ENCODE measurements at regions not wholly inside any gene's neighbourhood (a gene's known extent, or its start where the extent isn't known, plus 50 kb on each side); places are given as distances from the start of the nearest gene placed in this dataset.

DNA sequence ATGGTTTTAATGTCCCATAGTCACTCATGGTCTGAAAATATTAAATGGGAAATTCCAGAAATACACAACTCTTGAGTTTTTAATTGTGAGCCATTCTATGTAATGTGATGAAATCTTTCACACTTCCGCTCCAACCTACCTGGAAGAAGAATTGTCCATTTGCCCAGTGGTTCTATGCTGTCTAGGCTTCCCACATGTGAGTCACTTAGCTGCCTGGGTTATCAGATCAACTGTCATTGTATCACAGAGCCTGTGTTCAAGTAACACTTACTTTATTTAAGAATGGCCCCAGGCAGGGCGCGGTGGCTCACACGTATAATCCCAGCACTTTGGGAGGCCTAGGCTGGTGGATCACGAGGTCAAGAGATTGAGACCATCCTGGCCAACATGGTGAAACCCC, 1450.5 kb downstream of the EFNB2 start:
- no peaks in the 10 kb centered on the region for H3K36me3 ChIP-seq (ENCODE audit: control insufficient read depth, insufficient read depth, low read length)
- no peak overlapping the region for H3K4me3 Mint-ChIP-seq
- WGBS, 2 experiments (ENCODE audit: insufficient coverage in 1 of 2, insufficient read length in 1 of 2), result 75 to 100% methylated on average over 3 to 5 of the region's 5 CpGs
- no peaks in the 10 kb centered on the region for H3K27me3 ChIP-seq (ENCODE audit: control insufficient read depth, insufficient read depth, low read length, poor library complexity, severe bottlenecking)
- H3K4me1 Mint-ChIP-seq, result no peaks in the 10 kb centered on the region
- H3K27ac ChIP-seq (ENCODE audit: low read depth, low read length), result no peak overlapping the region
- no peak for DNase-seq
- no peaks in the 10 kb centered on the region for H3K36me3 Mint-ChIP-seq (ENCODE audit: low read depth)
- H3K9me3 Mint-ChIP-seq, result no peaks in the 10 kb centered on the region
- H3K4me1 ChIP-seq (ENCODE audit: control insufficient read depth, insufficient read depth, low read length), result no peaks in the 10 kb centered on the region
- no peaks in the 10 kb centered on the region for H3K27me3 Mint-ChIP-seq (ENCODE audit: insufficient read depth)
- H3K9ac ChIP-seq (ENCODE audit: extremely low read depth, low read length, poor library complexity, severe bottlenecking), result no peak overlapping the region
- no peak overlapping the region for H3K4me3 ChIP-seq (ENCODE audit: low read length)
- no peak overlapping the region for H3K27ac Mint-ChIP-seq
- H3K9me3 ChIP-seq (ENCODE audit: control insufficient read depth, low read length), result no peaks in the 10 kb centered on the region
- TF ChIP-seq, protein P1, sequence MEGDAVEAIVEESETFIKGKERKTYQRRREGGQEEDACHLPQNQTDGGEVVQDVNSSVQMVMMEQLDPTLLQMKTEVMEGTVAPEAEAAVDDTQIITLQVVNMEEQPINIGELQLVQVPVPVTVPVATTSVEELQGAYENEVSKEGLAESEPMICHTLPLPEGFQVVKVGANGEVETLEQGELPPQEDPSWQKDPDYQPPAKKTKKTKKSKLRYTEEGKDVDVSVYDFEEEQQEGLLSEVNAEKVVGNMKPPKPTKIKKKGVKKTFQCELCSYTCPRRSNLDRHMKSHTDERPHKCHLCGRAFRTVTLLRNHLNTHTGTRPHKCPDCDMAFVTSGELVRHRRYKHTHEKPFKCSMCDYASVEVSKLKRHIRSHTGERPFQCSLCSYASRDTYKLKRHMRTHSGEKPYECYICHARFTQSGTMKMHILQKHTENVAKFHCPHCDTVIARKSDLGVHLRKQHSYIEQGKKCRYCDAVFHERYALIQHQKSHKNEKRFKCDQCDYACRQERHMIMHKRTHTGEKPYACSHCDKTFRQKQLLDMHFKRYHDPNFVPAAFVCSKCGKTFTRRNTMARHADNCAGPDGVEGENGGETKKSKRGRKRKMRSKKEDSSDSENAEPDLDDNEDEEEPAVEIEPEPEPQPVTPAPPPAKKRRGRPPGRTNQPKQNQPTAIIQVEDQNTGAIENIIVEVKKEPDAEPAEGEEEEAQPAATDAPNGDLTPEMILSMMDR (conservative IDR thresholded peaks at IDR 0.05), result no peak

GRCh38 chr13:105083992-105084391, 1451.5 kb downstream of the EFNB2 start:
- H3K4me3 Mint-ChIP-seq, result no peak overlapping the region
- 91 to 100% methylated on average over 2 to 3 of the region's 3 CpGs for WGBS, 2 experiments (ENCODE audit: insufficient coverage in 1 of 2, insufficient read length in 1 of 2)
- H3K9me3 Mint-ChIP-seq, result no peaks in the 10 kb centered on the region
- H3K9ac ChIP-seq (ENCODE audit: extremely low read depth, low read length, poor library complexity, severe bottlenecking), result no peak overlapping the region
- H3K4me1 Mint-ChIP-seq, result no peaks in the 10 kb centered on the region
- no peaks in the 10 kb centered on the region for H3K36me3 ChIP-seq (ENCODE audit: control insufficient read depth, insufficient read depth, low read length)
- DNase-seq, result no peak
- no peaks in the 10 kb centered on the region for H3K9me3 ChIP-seq (ENCODE audit: control insufficient read depth, low read length)
- TF ChIP-seq, protein P1 (conservative IDR thresholded peaks at IDR 0.05), result no peak
- H3K27me3 Mint-ChIP-seq (ENCODE audit: insufficient read depth), result no peaks in the 10 kb centered on the region
- no peak overlapping the region for H3K27ac ChIP-seq (ENCODE audit: low read depth, low read length)
- H3K36me3 Mint-ChIP-seq (ENCODE audit: low read depth), result no peaks in the 10 kb centered on the region
- no peak overlapping the region for H3K27ac Mint-ChIP-seq
- no peaks in the 10 kb centered on the region for H3K27me3 ChIP-seq (ENCODE audit: control insufficient read depth, insufficient read depth, low read length, poor library complexity, severe bottlenecking)
- H3K4me1 ChIP-seq (ENCODE audit: control insufficient read depth, insufficient read depth, low read length), result no peaks in the 10 kb centered on the region
- no peak overlapping the region for H3K4me3 ChIP-seq (ENCODE audit: low read length)

GRCh38 chr13:105074755-105075154, 1460.7 kb downstream of the EFNB2 start:
- Histone ChIP-seq H3K27me3 (ENCODE audit: control insufficient read depth, insufficient read depth, low read length, poor library complexity, severe bottlenecking) (no peaks in the 10 kb centered on the region), H3K9ac (ENCODE audit: extremely low read depth, low read length, poor library complexity, severe bottlenecking) (no peak overlapping the region), H3K4me3 (ENCODE audit: low read length) (no peak overlapping the region), H3K4me1 (ENCODE audit: control insufficient read depth, insufficient read depth, low read length) (no peaks in the 10 kb centered on the region), H3K27ac (ENCODE audit: low read depth, low read length) (no peak overlapping the region), H3K36me3 (ENCODE audit: control insufficient read depth, insufficient read depth, low read length) (no peaks in the 10 kb centered on the region), H3K9me3 (ENCODE audit: control insufficient read depth, low read length) (no peaks in the 10 kb centered on the region)
- TF ChIP-seq, protein P1 (conservative IDR thresholded peaks at IDR 0.05), result no peak
- Mint-ChIP-seq H3K27ac (no peak overlapping the region), H3K9me3 (no peaks in the 10 kb centered on the region), H3K27me3 (ENCODE audit: insufficient read depth) (no peaks in the 10 kb centered on the region), H3K4me3 (no peak overlapping the region), H3K4me1 (no peaks in the 10 kb centered on the region), H3K36me3 (ENCODE audit: low read depth) (no peaks in the 10 kb centered on the region)
- no peak for DNase-seq
- whole genome bisulfite sequencing, 2 experiments (ENCODE audit: insufficient coverage in 1 of 2, insufficient read length in 1 of 2), result 100% methylated on average over 1 to 2 of the region's 2 CpGs

All from endodermal cell (in vitro differentiated cells).